Coronary artery (tissue), 2 donors: ENCODE measurements at regions not wholly inside any gene's neighbourhood (a gene's known extent, or its start where the extent isn't known, plus 50 kb on each side); places are given as distances from the start of the nearest gene placed in this dataset.

Experiments used
- DNase-seq: peaks from one replicate; pipeline ENCODE4 v3.0.0-alpha.2; 2017; ENCODE audit warnings: low spot score
- H3K27ac ChIP-seq, 2 donors: fragments of 200-600 bp; sonication (generic); one replicate each; pipeline ENCODE4 v1.5.1; 2016 to 2019
- H3K4me3 ChIP-seq: fragments of 200-600 bp; sonication (generic); 2 replicates; pipeline ENCODE4 v1.5.1; 2016; ENCODE audit warnings: mild to moderate bottlenecking, moderate library complexity
- TF ChIP-seq, protein P1 (sequence below): fragments of 200-600 bp; sonication (generic); IDR thresholded peaks from one replicate; pipeline ENCODE4 v1.5.1; 2019; ENCODE audit warnings: antibody characterized with exemption

DNA sequence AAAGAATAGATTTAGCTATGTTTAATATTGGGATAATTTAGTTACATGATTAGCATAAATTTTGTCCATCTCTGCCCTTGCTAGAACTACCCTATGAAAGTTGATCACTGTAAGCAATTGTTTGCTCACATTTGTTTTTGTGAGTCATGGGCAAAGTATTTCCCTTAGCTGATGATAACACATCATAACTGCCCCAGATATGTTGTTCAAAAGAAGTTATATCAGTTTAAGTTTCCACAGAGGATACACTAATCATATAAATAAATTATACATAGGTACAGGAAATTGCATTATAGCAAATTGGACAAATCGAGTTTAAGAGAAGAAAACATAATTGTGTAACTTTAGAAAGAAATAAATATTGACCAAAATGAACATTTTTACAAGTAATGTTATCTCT, 223.2 kb upstream of the PIK3C3 start:
- no peak overlapping the region for H3K4me3 ChIP-seq
- H3K27ac ChIP-seq = no peak overlapping the region
- TF ChIP-seq, protein P1, sequence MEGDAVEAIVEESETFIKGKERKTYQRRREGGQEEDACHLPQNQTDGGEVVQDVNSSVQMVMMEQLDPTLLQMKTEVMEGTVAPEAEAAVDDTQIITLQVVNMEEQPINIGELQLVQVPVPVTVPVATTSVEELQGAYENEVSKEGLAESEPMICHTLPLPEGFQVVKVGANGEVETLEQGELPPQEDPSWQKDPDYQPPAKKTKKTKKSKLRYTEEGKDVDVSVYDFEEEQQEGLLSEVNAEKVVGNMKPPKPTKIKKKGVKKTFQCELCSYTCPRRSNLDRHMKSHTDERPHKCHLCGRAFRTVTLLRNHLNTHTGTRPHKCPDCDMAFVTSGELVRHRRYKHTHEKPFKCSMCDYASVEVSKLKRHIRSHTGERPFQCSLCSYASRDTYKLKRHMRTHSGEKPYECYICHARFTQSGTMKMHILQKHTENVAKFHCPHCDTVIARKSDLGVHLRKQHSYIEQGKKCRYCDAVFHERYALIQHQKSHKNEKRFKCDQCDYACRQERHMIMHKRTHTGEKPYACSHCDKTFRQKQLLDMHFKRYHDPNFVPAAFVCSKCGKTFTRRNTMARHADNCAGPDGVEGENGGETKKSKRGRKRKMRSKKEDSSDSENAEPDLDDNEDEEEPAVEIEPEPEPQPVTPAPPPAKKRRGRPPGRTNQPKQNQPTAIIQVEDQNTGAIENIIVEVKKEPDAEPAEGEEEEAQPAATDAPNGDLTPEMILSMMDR = no peak
- DNase-seq = no peak

DNA sequence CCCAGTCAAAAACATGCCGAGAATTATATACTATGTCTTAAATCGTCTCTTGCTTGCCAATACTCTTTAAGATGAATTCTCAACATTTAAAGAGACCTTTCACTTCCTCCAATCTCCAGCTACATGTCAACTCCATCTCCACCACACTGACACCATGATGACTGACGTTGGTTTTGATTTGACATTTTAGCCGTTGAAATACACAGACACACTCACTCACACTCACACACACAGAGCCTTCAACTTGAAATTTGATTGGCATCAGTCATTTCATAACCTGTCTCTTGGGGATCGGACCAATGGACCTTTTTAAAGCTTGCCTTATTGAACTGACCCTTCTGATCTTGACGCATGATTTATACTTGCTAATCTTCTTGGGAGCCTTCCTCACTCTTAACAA, 230.8 kb upstream of the PIK3C3 start:
- no peak overlapping the region for H3K27ac ChIP-seq
- TF ChIP-seq, protein P1 = no peak
- no peak for DNase-seq
- no peak overlapping the region for H3K4me3 ChIP-seq

DNA sequence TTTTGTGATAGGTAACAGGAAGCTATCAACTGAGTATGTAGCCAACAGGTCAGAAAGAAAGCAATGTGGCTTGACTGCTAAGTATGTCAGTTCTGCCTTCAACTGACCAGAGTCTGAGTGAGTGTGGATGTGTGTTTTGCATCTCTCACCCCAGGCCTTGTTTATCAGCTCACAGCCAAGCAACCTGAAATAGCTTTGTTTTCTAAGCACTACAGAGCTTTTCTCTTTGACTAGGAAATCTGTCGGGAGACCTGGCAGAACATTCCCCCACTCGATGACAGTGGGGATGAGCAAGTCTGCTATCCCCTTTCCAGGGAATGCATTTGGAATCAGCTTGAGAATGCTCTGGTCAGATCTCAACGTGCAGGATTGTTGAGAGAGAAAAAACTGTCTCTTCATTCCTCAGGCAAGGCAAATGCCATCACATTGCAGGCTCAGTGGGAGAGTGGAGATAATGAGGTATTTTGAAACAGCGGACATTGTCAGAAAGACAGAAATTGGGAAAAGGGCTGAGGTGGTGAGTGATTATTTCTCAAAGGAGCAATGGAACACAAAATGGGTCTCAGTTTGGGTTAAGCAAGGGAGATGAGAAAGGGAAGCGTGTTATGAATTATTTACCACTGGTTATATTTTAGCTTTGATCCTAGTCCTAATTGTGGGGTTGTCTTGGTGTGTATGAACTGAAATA, 233.8 kb upstream of the PIK3C3 start:
- Histone ChIP-seq H3K4me3 (no peak overlapping the region), H3K27ac (no peak overlapping the region)
- DNase-seq = no peak
- TF ChIP-seq, protein P1 = no peak

DNA sequence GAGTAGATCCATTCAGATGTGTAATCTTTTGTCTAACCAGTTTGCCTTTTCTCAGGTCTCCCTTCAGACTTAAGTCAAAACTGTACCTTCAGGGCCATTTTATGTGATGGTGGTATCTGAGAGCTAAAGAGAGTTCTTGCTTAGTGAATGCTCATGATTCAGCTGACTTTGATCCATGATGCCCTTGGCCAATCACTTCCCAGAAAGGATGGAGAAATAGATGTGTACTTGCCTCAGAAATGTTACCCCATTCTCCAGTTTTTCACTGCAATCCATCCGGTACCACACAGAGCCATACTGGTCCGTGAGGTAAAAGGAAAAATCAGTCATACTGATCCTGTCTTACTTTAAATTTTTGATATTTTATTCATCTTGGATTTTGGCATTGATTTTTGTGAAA, 234.8 kb upstream of the PIK3C3 start:
- TF ChIP-seq, protein P1 = no peak
- no peak for DNase-seq
- H3K4me3 ChIP-seq = no peak overlapping the region
- no peak overlapping the region for H3K27ac ChIP-seq

DNA sequence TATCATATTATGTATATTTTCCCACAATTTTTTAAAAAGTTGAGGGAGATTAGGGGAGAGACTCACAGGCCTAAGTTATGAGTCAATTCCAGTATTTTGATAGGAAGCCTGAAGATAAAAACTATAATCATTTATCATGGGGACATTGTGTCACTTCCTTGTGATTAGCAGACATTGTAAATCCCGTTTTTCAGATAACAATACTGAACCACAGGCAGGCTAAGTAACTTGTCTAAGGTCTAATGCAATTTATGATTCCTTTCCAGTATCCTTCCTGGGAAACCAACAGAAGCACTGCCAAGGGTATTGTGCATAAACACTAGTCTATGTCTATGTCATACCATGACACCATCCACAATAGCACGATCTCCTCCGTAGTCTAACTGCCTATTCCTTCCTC, 235.2 kb upstream of the PIK3C3 start:
- no peak overlapping the region for H3K4me3 ChIP-seq
- TF ChIP-seq, protein P1 = no peak

DNA sequence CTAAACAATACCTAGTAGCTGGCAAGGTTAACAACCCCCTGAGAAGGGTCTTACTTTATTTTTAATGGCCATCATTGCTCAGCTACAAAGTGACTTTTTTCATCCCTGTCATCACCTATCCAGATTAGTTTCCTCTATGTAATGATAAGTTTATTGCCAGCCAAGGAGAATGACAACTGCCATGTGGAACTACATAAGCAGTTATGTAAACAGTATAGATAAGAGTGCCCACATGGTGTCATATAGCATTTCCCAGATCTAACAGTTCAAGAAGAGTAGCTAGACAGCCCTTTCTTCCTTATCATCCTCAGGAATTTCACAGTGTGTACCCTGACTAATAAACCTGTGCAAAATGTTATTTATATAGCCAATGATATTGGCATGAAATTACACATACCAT, 240.2 kb upstream of the PIK3C3 start:
- H3K27ac ChIP-seq = no peak overlapping the region
- DNase-seq = no peak
- H3K4me3 ChIP-seq = no peak overlapping the region
- TF ChIP-seq, protein P1 = no peak

More for the DNA sequence above, 235.2 kb upstream of the PIK3C3 start:
- DNase-seq = no peak
- no peak overlapping the region for H3K27ac ChIP-seq
